HEK293T (cell line): ENCODE measurements at regions not wholly inside any gene's neighbourhood (a gene's known extent, or its start where the extent isn't known, plus 50 kb on each side); places are given as distances from the start of the nearest gene placed in this dataset.

Experiments used
- ARNT ChIP-seq: fragments of 450-650 bp; IDR thresholded peaks from 2 replicates; pipeline ENCODE4 v1.6.1; 2017; ENCODE audit warnings: mild to moderate bottlenecking
- BHLHE40 ChIP-seq: fragments of 450-650 bp; IDR thresholded peaks from 2 replicates; pipeline ENCODE4 v1.6.1; 2016; ENCODE audit warnings: mild to moderate bottlenecking, moderate library complexity, borderline replicate concordance
- ELF4 ChIP-seq: fragments of 450-650 bp; IDR thresholded peaks from 2 replicates; pipeline ENCODE4 v1.6.1; 2017; ENCODE audit warnings: antibody characterized with exemption
- FOXA1 ChIP-seq: fragments of 450-650 bp; IDR thresholded peaks from 2 replicates; pipeline ENCODE4 v1.6.1; 2016; ENCODE audit warnings: mild to moderate bottlenecking
- FOXK2 ChIP-seq: fragments of 450-650 bp; IDR thresholded peaks from 2 replicates; pipeline ENCODE4 v1.6.1; 2016; ENCODE audit warnings: mild to moderate bottlenecking
- FOXM1 ChIP-seq: fragments of 450-650 bp; IDR thresholded peaks from 2 replicates; pipeline ENCODE4 v1.6.1; 2017; ENCODE audit warnings: mild to moderate bottlenecking, borderline replicate concordance
- HDGF ChIP-seq: fragments of 450-650 bp; IDR thresholded peaks from 2 replicates; pipeline ENCODE4 v1.6.1; 2017; ENCODE audit warnings: antibody characterized with exemption, borderline replicate concordance
- LEF1 ChIP-seq: fragments of 450-650 bp; IDR thresholded peaks from 2 replicates; pipeline ENCODE4 v1.6.1; 2017; ENCODE audit warnings: mild to moderate bottlenecking, borderline replicate concordance
- SP1 ChIP-seq: fragments of 450-650 bp; IDR thresholded peaks from 2 replicates; pipeline ENCODE4 v1.6.1; 2017
- SUZ12 ChIP-seq: fragments of 450-650 bp; IDR thresholded peaks from 2 replicates; pipeline ENCODE4 v1.6.1; 2016; ENCODE audit warnings: mild to moderate bottlenecking
- TARDBP ChIP-seq: fragments of 450-650 bp; IDR thresholded peaks from 2 replicates; pipeline ENCODE4 v1.6.1; 2016
- ZNF384 ChIP-seq: fragments of 450-650 bp; IDR thresholded peaks from 2 replicates; pipeline ENCODE4 v1.6.1; 2016
- TF ChIP-seq, protein P1 (sequence below): fragments of 450-650 bp; IDR thresholded peaks from 2 replicates; pipeline ENCODE4 v1.6.1; 2016

DNA sequence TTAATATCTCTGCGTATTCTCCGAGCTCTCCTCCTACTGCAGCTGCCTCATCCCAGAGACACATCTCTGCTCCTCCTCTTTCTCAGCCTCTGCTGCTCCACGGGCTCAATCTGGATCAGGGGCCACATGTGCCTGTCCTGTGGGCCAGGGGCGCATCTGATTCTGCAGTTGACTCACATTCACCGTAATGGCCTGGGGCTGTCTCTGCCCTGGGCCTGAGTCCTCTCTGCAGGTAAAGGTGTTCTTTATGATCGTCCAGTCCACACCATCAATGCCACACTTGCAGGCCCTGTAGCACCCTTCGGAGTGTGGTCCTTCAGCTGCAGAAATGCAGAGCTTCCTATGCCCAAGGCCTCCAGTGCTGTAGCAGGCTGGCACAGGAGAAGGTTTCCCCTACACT is 154.5 kb downstream of the OAT start:
- TF ChIP-seq ELF4 (no peak), TARDBP (no peak), SUZ12 (no peak), BHLHE40 (no peak), ZNF384 (no peak), FOXM1 (no peak), FOXA1 (no peak), FOXK2 (no peak), SP1 (no peak), HDGF (no peak), LEF1 (no peak), ARNT (no peak)
- TF ChIP-seq, protein P1, sequence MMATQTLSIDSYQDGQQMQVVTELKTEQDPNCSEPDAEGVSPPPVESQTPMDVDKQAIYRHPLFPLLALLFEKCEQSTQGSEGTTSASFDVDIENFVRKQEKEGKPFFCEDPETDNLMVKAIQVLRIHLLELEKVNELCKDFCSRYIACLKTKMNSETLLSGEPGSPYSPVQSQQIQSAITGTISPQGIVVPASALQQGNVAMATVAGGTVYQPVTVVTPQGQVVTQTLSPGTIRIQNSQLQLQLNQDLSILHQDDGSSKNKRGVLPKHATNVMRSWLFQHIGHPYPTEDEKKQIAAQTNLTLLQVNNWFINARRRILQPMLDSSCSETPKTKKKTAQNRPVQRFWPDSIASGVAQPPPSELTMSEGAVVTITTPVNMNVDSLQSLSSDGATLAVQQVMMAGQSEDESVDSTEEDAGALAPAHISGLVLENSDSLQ: no peak
